ENCODE measurements at regions not wholly inside any gene's neighbourhood (a gene's known extent, or its start where the extent isn't known, plus 50 kb on each side); places are given as distances from the start of the nearest gene placed in this dataset.

DNA sequence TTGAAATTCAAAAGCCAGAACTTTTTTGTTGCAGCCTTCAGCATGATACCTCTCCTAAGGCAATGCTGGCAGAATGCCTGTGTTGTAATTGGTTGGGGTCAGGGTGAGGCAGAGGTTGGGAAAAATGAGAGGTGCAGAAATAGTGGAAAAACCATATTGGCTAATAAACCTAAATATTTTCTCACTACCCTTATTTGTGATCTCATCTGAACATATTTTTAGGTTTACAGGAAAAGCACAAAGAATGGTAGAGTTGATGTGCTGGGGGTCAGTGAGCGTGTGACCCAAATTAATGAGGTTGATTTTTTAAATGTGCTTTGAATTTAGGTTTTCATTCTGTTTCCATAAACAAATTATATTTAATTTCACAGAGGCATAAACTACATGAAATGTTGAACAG is 437.3 kb downstream of the HDGFL1 start:
- no peaks in the 10 kb centered on the region for H3K9me3 ChIP-seq (ENCODE audit: insufficient read depth, low read depth, low read length)
- H2AFZ ChIP-seq (ENCODE audit: low read length): no peak overlapping the region
- no peaks in the 10 kb centered on the region for H3K79me2 ChIP-seq (ENCODE audit: insufficient read depth, low read length)
- no peaks in the 10 kb centered on the region for H3K36me3 ChIP-seq (ENCODE audit: insufficient read depth, low read length)
- no peak overlapping the region for H3K4me3 ChIP-seq (ENCODE audit: low read length, poor library complexity, severe bottlenecking)
- TF ChIP-seq, protein P1, sequence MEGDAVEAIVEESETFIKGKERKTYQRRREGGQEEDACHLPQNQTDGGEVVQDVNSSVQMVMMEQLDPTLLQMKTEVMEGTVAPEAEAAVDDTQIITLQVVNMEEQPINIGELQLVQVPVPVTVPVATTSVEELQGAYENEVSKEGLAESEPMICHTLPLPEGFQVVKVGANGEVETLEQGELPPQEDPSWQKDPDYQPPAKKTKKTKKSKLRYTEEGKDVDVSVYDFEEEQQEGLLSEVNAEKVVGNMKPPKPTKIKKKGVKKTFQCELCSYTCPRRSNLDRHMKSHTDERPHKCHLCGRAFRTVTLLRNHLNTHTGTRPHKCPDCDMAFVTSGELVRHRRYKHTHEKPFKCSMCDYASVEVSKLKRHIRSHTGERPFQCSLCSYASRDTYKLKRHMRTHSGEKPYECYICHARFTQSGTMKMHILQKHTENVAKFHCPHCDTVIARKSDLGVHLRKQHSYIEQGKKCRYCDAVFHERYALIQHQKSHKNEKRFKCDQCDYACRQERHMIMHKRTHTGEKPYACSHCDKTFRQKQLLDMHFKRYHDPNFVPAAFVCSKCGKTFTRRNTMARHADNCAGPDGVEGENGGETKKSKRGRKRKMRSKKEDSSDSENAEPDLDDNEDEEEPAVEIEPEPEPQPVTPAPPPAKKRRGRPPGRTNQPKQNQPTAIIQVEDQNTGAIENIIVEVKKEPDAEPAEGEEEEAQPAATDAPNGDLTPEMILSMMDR (conservative IDR thresholded peaks at IDR 0.05; ENCODE audit: low read length): no peak
- no peak for TF ChIP-seq EZH2phosphoT487 (IDR thresholded peaks at IDR 0.05; ENCODE audit: borderline replicate concordance)
- H3K9ac ChIP-seq (ENCODE audit: low read depth, low read length, poor library complexity, severe bottlenecking): no peak overlapping the region
- no peaks in the 10 kb centered on the region for H3K27me3 ChIP-seq (ENCODE audit: insufficient read depth, low read length, poor library complexity, severe bottlenecking)
- H3K4me1 ChIP-seq (ENCODE audit: insufficient read depth, low read length, poor library complexity, severe bottlenecking): peaks cover 4% of the 10 kb centered on the region
- H3K9me2 ChIP-seq (replicated peaks; ENCODE audit: low read depth, low read length): no peaks in the 10 kb centered on the region
- no peak overlapping the region for H3K4me2 ChIP-seq (ENCODE audit: low read depth, low read length, poor library complexity, severe bottlenecking)
- no peaks in the 10 kb centered on the region for H3F3A ChIP-seq (ENCODE audit: low read depth)
- no peaks in the 10 kb centered on the region for H4K20me1 ChIP-seq (ENCODE audit: insufficient read depth, low read length, poor library complexity, severe bottlenecking)

DNA sequence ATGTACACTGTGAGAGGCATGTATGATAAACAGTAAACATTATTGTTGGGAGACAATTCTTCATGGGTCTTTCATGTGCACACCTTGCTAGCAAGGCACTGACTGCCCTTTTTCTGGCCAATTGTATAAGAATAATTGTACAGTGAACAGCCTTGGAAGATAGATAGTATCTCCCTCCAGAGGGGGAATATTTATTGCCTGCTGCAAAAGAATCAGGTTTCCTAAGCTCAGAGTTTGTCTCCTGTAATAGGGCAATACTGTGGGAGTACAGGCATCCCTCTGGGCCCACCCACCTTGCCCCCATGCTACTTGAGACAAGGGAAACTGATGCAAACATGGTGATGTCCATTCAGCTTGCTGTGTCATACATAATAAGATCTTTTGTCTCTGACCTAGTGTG is 442.2 kb downstream of the HDGFL1 start:
- H4K20me1 ChIP-seq (ENCODE audit: insufficient read depth, low read length, poor library complexity, severe bottlenecking): no peaks in the 10 kb centered on the region
- no peaks in the 10 kb centered on the region for H3K27me3 ChIP-seq (ENCODE audit: insufficient read depth, low read length, poor library complexity, severe bottlenecking)
- H3K9me3 ChIP-seq (ENCODE audit: insufficient read depth, low read depth, low read length): no peaks in the 10 kb centered on the region
- H3F3A ChIP-seq (ENCODE audit: low read depth): no peaks in the 10 kb centered on the region
- H3K79me2 ChIP-seq (ENCODE audit: insufficient read depth, low read length): no peaks in the 10 kb centered on the region
- no peaks in the 10 kb centered on the region for H3K36me3 ChIP-seq (ENCODE audit: insufficient read depth, low read length)
- no peak overlapping the region for H3K4me2 ChIP-seq (ENCODE audit: low read depth, low read length, poor library complexity, severe bottlenecking)
- no peak overlapping the region for H2AFZ ChIP-seq (ENCODE audit: low read length)
- H3K4me3 ChIP-seq (ENCODE audit: low read length, poor library complexity, severe bottlenecking): no peak overlapping the region
- peaks cover under 1% of the 10 kb centered on the region for H3K4me1 ChIP-seq (ENCODE audit: insufficient read depth, low read length, poor library complexity, severe bottlenecking)
- H3K9ac ChIP-seq (ENCODE audit: low read depth, low read length, poor library complexity, severe bottlenecking): no peak overlapping the region
- TF ChIP-seq, protein P1 (conservative IDR thresholded peaks at IDR 0.05; ENCODE audit: low read length): no peak
- TF ChIP-seq EZH2phosphoT487 (IDR thresholded peaks at IDR 0.05; ENCODE audit: borderline replicate concordance): no peak
- no peaks in the 10 kb centered on the region for H3K9me2 ChIP-seq (replicated peaks; ENCODE audit: low read depth, low read length)

DNA sequence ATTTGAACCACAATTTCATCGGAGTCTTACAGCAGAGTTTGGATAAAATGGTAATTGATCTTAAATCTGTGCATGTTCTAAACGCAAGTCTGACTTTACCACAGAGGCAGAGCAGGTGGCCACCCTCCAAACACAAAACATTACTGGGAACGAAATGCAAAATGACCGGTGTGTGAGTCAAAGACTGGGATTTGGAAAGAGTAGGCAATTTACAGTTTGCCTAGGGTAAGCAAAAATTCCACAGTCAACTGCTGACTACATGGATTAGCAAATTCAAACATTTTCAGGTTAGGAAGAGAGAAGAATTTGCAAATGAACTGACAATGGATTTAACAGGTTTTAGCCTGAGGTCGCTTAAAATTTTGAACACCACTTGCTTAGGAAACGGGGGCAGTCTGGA is 444.4 kb downstream of the HDGFL1 start:
- H3K4me1 ChIP-seq (ENCODE audit: insufficient read depth, low read length, poor library complexity, severe bottlenecking): peaks cover 11% of the 10 kb centered on the region
- no peaks in the 10 kb centered on the region for H4K20me1 ChIP-seq (ENCODE audit: insufficient read depth, low read length, poor library complexity, severe bottlenecking)
- H3K9me3 ChIP-seq (ENCODE audit: insufficient read depth, low read depth, low read length): no peaks in the 10 kb centered on the region
- no peak overlapping the region for H3K9ac ChIP-seq (ENCODE audit: low read depth, low read length, poor library complexity, severe bottlenecking)
- no peak overlapping the region for H3K4me2 ChIP-seq (ENCODE audit: low read depth, low read length, poor library complexity, severe bottlenecking)
- H2AFZ ChIP-seq (ENCODE audit: low read length): no peak overlapping the region
- TF ChIP-seq, protein P1 (conservative IDR thresholded peaks at IDR 0.05; ENCODE audit: low read length): no peak
- TF ChIP-seq EZH2phosphoT487 (IDR thresholded peaks at IDR 0.05; ENCODE audit: borderline replicate concordance): no peak
- no peaks in the 10 kb centered on the region for H3F3A ChIP-seq (ENCODE audit: low read depth)
- no peaks in the 10 kb centered on the region for H3K79me2 ChIP-seq (ENCODE audit: insufficient read depth, low read length)
- no peaks in the 10 kb centered on the region for H3K36me3 ChIP-seq (ENCODE audit: insufficient read depth, low read length)
- no peak overlapping the region for H3K4me3 ChIP-seq (ENCODE audit: low read length, poor library complexity, severe bottlenecking)
- H3K27me3 ChIP-seq (ENCODE audit: insufficient read depth, low read length, poor library complexity, severe bottlenecking): no peaks in the 10 kb centered on the region
- no peaks in the 10 kb centered on the region for H3K9me2 ChIP-seq (replicated peaks; ENCODE audit: low read depth, low read length)

Data from Loucy (cell line).